Heart left ventricle (tissue), 13 donors: ENCODE measurements at regions not wholly inside any gene's neighbourhood (a gene's known extent, or its start where the extent isn't known, plus 50 kb on each side); places are given as distances from the start of the nearest gene placed in this dataset.

Experiments used
- POLR2A ChIP-seq, 2 donors: fragments of 450-650 bp; IDR thresholded peaks; one replicate each; pipeline ENCODE4 v1.6.1; 2017; ENCODE audit warnings: antibody characterized with exemption in 2 of 2, mild to moderate bottlenecking in 2 of 2, moderate library complexity in 2 of 2
- TF ChIP-seq, protein P1 (sequence below), 12 donors: fragments of 200-600 bp; sonication (generic) in 4 of 12; IDR thresholded peaks; one replicate each; pipeline versions ENCODE4 v1.5.0 to v1.8.0; 2018 to 2022; ENCODE audit warnings: antibody characterized with exemption in 12 of 12, mild to moderate bottlenecking in 5 of 12
- donor health status: ischemic (EF 13 %, LVEDD 7.1; RV severe dilation, severe dysfunction).
- donor health status: DM: no; HTN: yes; CAD: no.
- donor health status: DM: no; HTN: no; CAD: no.
- donor health status: ischemic (EF 25% LVEDD 6.9; RV normal size, moderate dysfunction).
- donor health status: ischemic (EF 25% LVEDD 5.7; RV mildly dilated, moderate dysfunction).
- donor health status: ischemic (EF 35%, LVEDD 5.7; RV mildly dilated, moderate dysfunction).
- donor health status: nonischemic (EF 11% LVEDD 7.7; RV severe dilation, severe dysfunction).
- donor health status: DM: yes; HTN: yes; CAD: no.
- donor health status: PGD.
- donor health status: ischemic (EF 29% LVEDD 5.4; RV normal size, mild dysfunction).
- donor health status: nonischemic (EF 23%, LVEDD 6.1; RV moderate dilation, normal function).

DNA sequence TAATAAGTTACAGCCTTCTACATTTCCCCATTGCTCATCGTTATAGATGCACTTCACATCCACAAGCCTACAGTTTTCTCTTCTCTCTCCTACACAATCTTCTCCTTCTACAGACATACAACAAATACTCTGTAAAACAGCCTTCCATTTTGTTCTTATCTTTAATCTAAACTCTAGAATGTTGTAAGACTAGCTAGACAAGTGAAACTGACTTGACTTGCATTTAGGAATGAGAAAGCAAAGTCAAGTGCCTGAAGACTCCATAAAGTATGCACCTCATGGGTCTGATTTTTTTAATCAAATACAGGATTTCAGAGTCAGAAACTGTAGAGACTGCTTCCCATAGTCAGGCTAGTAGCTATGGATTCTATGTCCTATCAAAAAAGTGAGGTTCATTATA, 190.3 kb downstream of the KLHL28 start:
- TF ChIP-seq, protein P1, sequence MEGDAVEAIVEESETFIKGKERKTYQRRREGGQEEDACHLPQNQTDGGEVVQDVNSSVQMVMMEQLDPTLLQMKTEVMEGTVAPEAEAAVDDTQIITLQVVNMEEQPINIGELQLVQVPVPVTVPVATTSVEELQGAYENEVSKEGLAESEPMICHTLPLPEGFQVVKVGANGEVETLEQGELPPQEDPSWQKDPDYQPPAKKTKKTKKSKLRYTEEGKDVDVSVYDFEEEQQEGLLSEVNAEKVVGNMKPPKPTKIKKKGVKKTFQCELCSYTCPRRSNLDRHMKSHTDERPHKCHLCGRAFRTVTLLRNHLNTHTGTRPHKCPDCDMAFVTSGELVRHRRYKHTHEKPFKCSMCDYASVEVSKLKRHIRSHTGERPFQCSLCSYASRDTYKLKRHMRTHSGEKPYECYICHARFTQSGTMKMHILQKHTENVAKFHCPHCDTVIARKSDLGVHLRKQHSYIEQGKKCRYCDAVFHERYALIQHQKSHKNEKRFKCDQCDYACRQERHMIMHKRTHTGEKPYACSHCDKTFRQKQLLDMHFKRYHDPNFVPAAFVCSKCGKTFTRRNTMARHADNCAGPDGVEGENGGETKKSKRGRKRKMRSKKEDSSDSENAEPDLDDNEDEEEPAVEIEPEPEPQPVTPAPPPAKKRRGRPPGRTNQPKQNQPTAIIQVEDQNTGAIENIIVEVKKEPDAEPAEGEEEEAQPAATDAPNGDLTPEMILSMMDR (IDR thresholded peaks at IDR 0.05): no peak
- TF ChIP-seq POLR2A (IDR thresholded peaks at IDR 0.05): no peak
